Kidney tubule cell (primary cell): ENCODE measurements at regions not wholly inside any gene's neighbourhood (a gene's known extent, or its start where the extent isn't known, plus 50 kb on each side); places are given as distances from the start of the nearest gene placed in this dataset.
"Not testable (repeated sequence)": the region's sequence is repeated elsewhere in the genome, so short reads cannot be mapped to it uniquely, and the experiment has no call there.

Experiments used
- DNase-seq: peaks from one replicate; pipeline ENCODE4 v3.0.0-alpha.2; 2018; ENCODE audit warnings: low spot score

- DNase-seq, result peak; percentile 56
Measured at GRCh38 chr4:186775902-186776301, 52.2 kb upstream of the FAT1 start.

- DNase-seq, result no peak
Measured at GRCh38 chr4:186778134-186778533, 54.5 kb upstream of the FAT1 start.

- peak; percentile 50 for DNase-seq
Measured at GRCh38 chr4:186780291-186781031, 56.8 kb upstream of the FAT1 start.

GRCh38 chr4:186781032-186781917 is 57.6 kb upstream of the FAT1 start:
- DNase-seq, result peak; percentile 73

- no peak for DNase-seq
Measured at GRCh38 chr4:186782302-186782701, 58.6 kb upstream of the FAT1 start.

- DNase-seq, result no peak
Measured at GRCh38 chr4:186787536-186787935, 63.9 kb upstream of the FAT1 start.

GRCh38 chr4:186789651-186790050 is 66.0 kb upstream of the FAT1 start:
- DNase-seq, result no peak

GRCh38 chr4:186790630-186791029 is 67.0 kb upstream of the FAT1 start:
- DNase-seq, result peak; percentile 14

GRCh38 chr4:186792728-186793366 is 69.2 kb upstream of the FAT1 start:
- no peak for DNase-seq

- DNase-seq, result no peak
Measured at GRCh38 chr4:186798951-186799659, 75.4 kb upstream of the FAT1 start.

GRCh38 chr4:186805020-186805820 is 81.6 kb upstream of the FAT1 start:
- peak; percentile 16 for DNase-seq

GRCh38 chr4:186805917-186806316 is 82.3 kb upstream of the FAT1 start:
- DNase-seq, result not testable (repeated sequence)

GRCh38 chr4:186806679-186807421 is 83.2 kb upstream of the FAT1 start:
- no peak for DNase-seq

- peak; percentile 37 for DNase-seq
Measured at GRCh38 chr4:186807808-186808629, 84.4 kb upstream of the FAT1 start.

GRCh38 chr4:186808630-186809018 is 85.0 kb upstream of the FAT1 start:
- DNase-seq, result peak; percentile 78

GRCh38 chr4:186809070-186809469 is 85.4 kb upstream of the FAT1 start:
- DNase-seq, result no peak

GRCh38 chr4:186810613-186811150 is 87.0 kb upstream of the FAT1 start:
- no peak for DNase-seq

- no peak for DNase-seq
Measured at GRCh38 chr4:186812592-186812991, 88.9 kb upstream of the FAT1 start.

GRCh38 chr4:186813377-186814068 is 89.9 kb upstream of the FAT1 start:
- DNase-seq, result peak; percentile 74
